Keratinocyte (primary cell): ENCODE measurements at regions not wholly inside any gene's neighbourhood (a gene's known extent, or its start where the extent isn't known, plus 50 kb on each side); places are given as distances from the start of the nearest gene placed in this dataset.

ENCODE experiments used
- DNase-seq: peaks from one replicate; pipeline ENCODE4 v3.0.0-alpha.2; 2011; ENCODE audit warnings: low read depth, missing footprints, low spot score
- FAIRE-seq: peaks from 2 replicates; lab custom pipeline; 2011; peaks lifted over from hg19 to GRCh38; lab: Jason Lieb, UNC
- H2AFZ ChIP-seq: 2 replicates; pipeline ENCODE4 v1.6.0; 2012; ENCODE audit warnings: low read length, control low read depth, inconsistent platforms; ENCODE audit not compliant: control insufficient read depth
- H3K27ac ChIP-seq: 2 replicates; pipeline ENCODE4 v1.5.1; 2011; ENCODE audit warnings: low read length; ENCODE audit not compliant: control insufficient read depth, insufficient read depth
- H3K27me3 ChIP-seq: 3 replicates; pipeline ENCODE4 v1.6.0; 2011; ENCODE audit warnings: low read length; ENCODE audit not compliant: control insufficient read depth, insufficient read depth; ENCODE audit errors: extremely low read depth
- H3K36me3 ChIP-seq, 2 experiments: 2 replicates in 1 of 2; 3 replicates in 1 of 2; pipeline ENCODE4 v1.5.1; 2011; ENCODE audit warnings: low read length in 2 of 2, mild to moderate bottlenecking in 1 of 2; ENCODE audit not compliant: control insufficient read depth in 2 of 2, insufficient read depth in 2 of 2; ENCODE audit errors: extremely low read depth in 1 of 2
- H3K4me1 ChIP-seq: 3 replicates; pipeline ENCODE4 v1.5.1; 2011; ENCODE audit warnings: low read length; ENCODE audit not compliant: control insufficient read depth, insufficient read depth; ENCODE audit errors: extremely low read depth
- H3K4me2 ChIP-seq: 3 replicates; pipeline ENCODE4 v1.6.0; 2011; ENCODE audit warnings: low read depth, low read length; ENCODE audit not compliant: control insufficient read depth, insufficient read depth; ENCODE audit errors: extremely low read depth
- H3K4me3 ChIP-seq, 3 experiments: fragments of 200-600 bp in 1 of 3; sonication (generic) in 1 of 3; 2 replicates in 2 of 3; 3 replicates in 1 of 3; pipeline ENCODE4 v1.5.1; 2011 to 2016; ENCODE audit warnings: low read length in 3 of 3, mild to moderate bottlenecking in 3 of 3, control low read depth in 2 of 3, inconsistent platforms in 1 of 3, low read depth in 1 of 3, mixed read lengths in 1 of 3, mixed run types in 1 of 3, moderate library complexity in 1 of 3; ENCODE audit not compliant: control insufficient read depth in 2 of 3, insufficient read depth in 2 of 3; ENCODE audit errors: extremely low read depth in 1 of 3
- H3K79me2 ChIP-seq: 2 replicates; pipeline ENCODE4 v1.6.0; 2012; ENCODE audit warnings: low read length; ENCODE audit not compliant: control insufficient read depth, insufficient read depth
- H3K9ac ChIP-seq: 3 replicates; pipeline ENCODE4 v1.6.0; 2011; ENCODE audit warnings: low read length; ENCODE audit not compliant: control insufficient read depth, insufficient read depth; ENCODE audit errors: extremely low read depth
- H3K9me1 ChIP-seq: 3 replicates; pipeline ENCODE4 v1.6.0; 2011; ENCODE audit warnings: low read length; ENCODE audit not compliant: control insufficient read depth, insufficient read depth; ENCODE audit errors: extremely low read depth
- H3K9me3 ChIP-seq: 2 replicates; pipeline ENCODE4 v1.5.1; 2012; ENCODE audit warnings: low read depth, low read length; ENCODE audit not compliant: control insufficient read depth
- H4K20me1 ChIP-seq: 3 replicates; pipeline ENCODE4 v1.6.0; 2011; ENCODE audit warnings: low read length; ENCODE audit not compliant: control insufficient read depth, insufficient read depth; ENCODE audit errors: extremely low read depth
- CTCF ChIP-seq, 3 experiments: IDR thresholded peaks in 1 of 3; conservative IDR thresholded peaks in 1 of 3; optimal IDR thresholded peaks in 1 of 3; 2 replicates in 2 of 3; 3 replicates in 1 of 3; pipeline versions ENCODE3 to v1.5.1; 2011; ENCODE audit warnings: low read length in 3 of 3, mild to moderate bottlenecking in 3 of 3, moderate library complexity in 2 of 3, control low read depth in 1 of 3, inconsistent platforms in 1 of 3; ENCODE audit not compliant: insufficient read depth in 2 of 3; ENCODE audit errors: extremely low read depth in 1 of 3
- EZH2 ChIP-seq: IDR thresholded peaks from one replicate; pipeline ENCODE4 v1.6.1; 2012; ENCODE audit warnings: inconsistent platforms, mild to moderate bottlenecking, low read length, moderate library complexity
- dilution Hi-C: fragments of 300-500 bp; cut with MboI; formaldehyde crosslinking; loops from one replicate; pipeline ENCODE4 v1.7.0; 2020; ENCODE audit warnings: low sequenced_read_pairs; ENCODE audit not compliant: extremely low pct_ligation_motif_present

GRCh38 chr10:126842836-126843235 lies 62.4 kb upstream of the DOCK1 start:
- no peaks in the 10 kb centered on the region for H3K36me3 ChIP-seq

DNA sequence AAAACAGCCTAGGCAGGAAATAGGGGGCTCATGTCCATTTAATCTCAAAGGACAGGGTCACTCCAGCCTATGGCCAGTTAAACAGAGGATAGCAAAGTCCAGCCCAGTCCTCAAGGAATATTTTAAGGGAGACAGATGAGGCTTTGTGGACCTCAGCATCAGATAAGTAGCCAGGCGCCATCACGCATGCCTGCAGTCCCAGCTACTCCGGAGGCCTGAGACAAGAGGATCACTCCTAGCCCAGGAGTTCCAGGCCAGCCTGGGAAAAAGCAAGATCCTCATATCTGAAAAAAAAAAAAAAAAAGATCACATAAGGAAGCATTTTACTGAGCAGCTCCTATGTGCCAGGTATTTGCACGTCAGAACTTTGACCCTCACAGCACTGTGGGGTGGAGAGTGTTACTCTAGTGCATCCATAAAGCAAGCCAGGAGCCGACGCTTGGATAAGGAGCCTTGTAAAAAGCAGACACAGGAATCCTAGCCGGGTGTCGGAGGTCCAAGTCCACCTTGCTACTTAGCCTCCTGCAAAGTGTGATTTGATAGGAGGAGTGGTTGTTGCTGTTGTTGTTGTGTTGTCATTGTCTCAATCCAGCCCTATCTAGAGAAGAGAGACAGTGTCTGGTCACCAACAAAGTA lies 61.8 kb upstream of the DOCK1 start:
- peaks cover 19% of the 10 kb centered on the region for H3K27me3 ChIP-seq
- DNase-seq (no peak), FAIRE-seq (no peak)
- H3K36me3 ChIP-seq = no peaks in the 10 kb centered on the region
- H2AFZ ChIP-seq = no peak overlapping the region
- H3K4me1 ChIP-seq = no peaks in the 10 kb centered on the region
- H3K4me2 ChIP-seq = no peak overlapping the region
- H3K27ac ChIP-seq = no peak overlapping the region
- H3K79me2 ChIP-seq = no peaks in the 10 kb centered on the region
- H4K20me1 ChIP-seq = no peaks in the 10 kb centered on the region
- no peaks in the 10 kb centered on the region for H3K9me3 ChIP-seq
- no peaks in the 10 kb centered on the region for H3K9me1 ChIP-seq
- dilution Hi-C loops = no loop called here
- no peak overlapping the region for H3K4me3 ChIP-seq
- H3K9ac ChIP-seq = no peak overlapping the region
- TF ChIP-seq CTCF (optimal IDR thresholded peaks at IDR 0.05 in 1 of 3, IDR thresholded peaks at IDR 0.05 in 1 of 3, conservative IDR thresholded peaks at IDR 0.05 in 1 of 3; ENCODE audit: extremely low read depth in 1 of 3, insufficient read depth in 2 of 3, low read length in 3 of 3) (no peak), EZH2 (no peak)

More at GRCh38 chr10:126842836-126843235, 62.4 kb upstream of the DOCK1 start:
- Histone ChIP-seq H3K4me2 (no peak overlapping the region), H3K9ac (no peak overlapping the region), H3K4me1 (no peaks in the 10 kb centered on the region), H2AFZ (no peak overlapping the region), H3K27me3 (peaks cover 19% of the 10 kb centered on the region), H3K4me3 (no peak overlapping the region), H3K9me1 (no peaks in the 10 kb centered on the region), H3K9me3 (no peaks in the 10 kb centered on the region), H4K20me1 (no peaks in the 10 kb centered on the region), H3K79me2 (no peaks in the 10 kb centered on the region), H3K27ac (no peak overlapping the region)
- FAIRE-seq (no peak), DNase-seq (no peak)
- dilution Hi-C loops = no loop called here
- TF ChIP-seq EZH2 (no peak), CTCF (optimal IDR thresholded peaks at IDR 0.05 in 1 of 3, IDR thresholded peaks at IDR 0.05 in 1 of 3, conservative IDR thresholded peaks at IDR 0.05 in 1 of 3; ENCODE audit: extremely low read depth in 1 of 3, insufficient read depth in 2 of 3, low read length in 3 of 3) (no peak)
